ENCODE measurements at regions not wholly inside any gene's neighbourhood (a gene's known extent, or its start where the extent isn't known, plus 50 kb on each side); places are given as distances from the start of the nearest gene placed in this dataset.

GRCh38 chr6:47093169-47093568, 51.0 kb upstream of the ADGRF1 start (continued):
- TF ChIP-seq EZH2 (IDR thresholded peaks at IDR 0.05; ENCODE audit: low read depth, unreplicated experiment) (no peak), REST (IDR thresholded peaks at IDR 0.05; ENCODE audit: unreplicated experiment) (no peak), ZNF114 (CRISPR knock-in tag; IDR thresholded peaks at IDR 0.05) (no peak), EZH2phosphoT487 (IDR thresholded peaks at IDR 0.05; ENCODE audit: unreplicated experiment) (no peak), STAT1 (IDR thresholded peaks at IDR 0.05; ENCODE audit: unreplicated experiment) (no peak), CREB1 (CRISPR knock-in tag; IDR thresholded peaks at IDR 0.05; ENCODE audit: low read depth) (no peak), CTCF (conservative IDR thresholded peaks at IDR 0.05; ENCODE audit: low read depth in 2 of 2) (no peak), ZNF331 (CRISPR knock-in tag; IDR thresholded peaks at IDR 0.05; ENCODE audit: low read depth) (no peak)

- Mint-ChIP-seq H3K4me3 (no peak overlapping the region), H3K4me1 (peaks cover 5% of the 10 kb centered on the region; the same call in 2 of the 3 replicates), H3K9me3 (no peaks in the 10 kb centered on the region), H3K36me3 (ENCODE audit: low read depth) (no peaks in the 10 kb centered on the region), H3K27me3 (ENCODE audit: insufficient read depth, low read depth, poor library complexity) (peaks cover 7% of the 10 kb centered on the region), H3K27ac (no peak overlapping the region)
- H3F3A ChIP-seq (replicated peaks; ENCODE audit: low read depth): no peaks in the 10 kb centered on the region
- no peaks in the 10 kb centered on the region for H3K79me2 ChIP-seq (replicated peaks; ENCODE audit: insufficient read depth)
- no peak overlapping the region for H3K4me3 ChIP-seq
- no peak for ATAC-seq
- DNase-seq (ENCODE audit: low spot score): no peak
- H4K20me1 ChIP-seq (replicated peaks; ENCODE audit: insufficient read depth): no peaks in the 10 kb centered on the region
- 0 out of 2 replicates have a peak, but pooled peaks cover 6% of the 10 kb centered on the region for H3K9me2 ChIP-seq (ENCODE audit: insufficient read depth)
- H2AFZ ChIP-seq: no peak overlapping the region; the same call in 1 of the 2 replicates
- H3K4me2 ChIP-seq: no peak overlapping the region
- no peak overlapping the region for H3K27ac ChIP-seq (ENCODE audit: low read depth)
- no peaks in the 10 kb centered on the region; the same call in 1 of the 2 replicates for H3K4me1 ChIP-seq (ENCODE audit: insufficient read depth)
- H3K27me3 ChIP-seq (ENCODE audit: insufficient read depth): no peaks in the 10 kb centered on the region
- H3K36me3 ChIP-seq (ENCODE audit: insufficient read depth): no peaks in the 10 kb centered on the region
- TF ChIP-seq STAT1 (IDR thresholded peaks at IDR 0.05; ENCODE audit: unreplicated experiment) (no peak), REST (IDR thresholded peaks at IDR 0.05; ENCODE audit: unreplicated experiment) (no peak)
Measured at GRCh38 chr6:47091886-47092668, 49.9 kb upstream of the ADGRF1 start.

All from GM23338 (cell line).